Esophagus squamous epithelium (tissue), 4 donors: ENCODE measurements at regions not wholly inside any gene's neighbourhood (a gene's known extent, or its start where the extent isn't known, plus 50 kb on each side); places are given as distances from the start of the nearest gene placed in this dataset.

Source experiments
- POLR2A ChIP-seq, 4 donors: fragments of 450-650 bp; IDR thresholded peaks; one replicate each; pipeline ENCODE4 v1.6.1; 2017; ENCODE audit warnings: antibody characterized with exemption in 4 of 4, mild to moderate bottlenecking in 4 of 4, moderate library complexity in 3 of 4
- TF ChIP-seq, protein P1 (sequence below), 6 experiments: fragments of 450-650 bp in 4 of 6; fragments of 200-600 bp in 2 of 6; sonication (generic) in 2 of 6; IDR thresholded peaks; one replicate each; pipeline ENCODE4 v1.5.1; 2016 to 2019; ENCODE audit warnings: antibody characterized with exemption in 6 of 6, mild to moderate bottlenecking in 4 of 6, moderate library complexity in 4 of 6

DNA sequence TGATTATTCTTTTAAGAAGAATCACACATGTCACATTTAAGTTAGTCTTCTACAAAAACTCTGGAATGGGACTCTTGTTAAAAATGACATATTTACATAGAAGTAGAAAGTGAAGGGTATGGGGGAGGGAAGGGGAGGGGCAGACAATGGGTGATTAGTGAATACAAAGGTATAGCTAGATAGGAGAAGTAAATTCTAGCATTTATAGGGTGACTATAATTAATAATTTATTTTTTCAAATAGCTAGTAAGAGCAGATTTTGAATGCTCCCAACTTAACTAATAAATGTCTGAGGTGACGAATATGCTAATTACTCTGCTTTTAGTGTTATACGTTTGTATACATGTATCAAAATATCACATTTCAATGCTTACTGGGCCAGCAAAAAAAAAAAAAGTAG lies 59.4 kb downstream of the BLTP3B start:
- TF ChIP-seq, protein P1, sequence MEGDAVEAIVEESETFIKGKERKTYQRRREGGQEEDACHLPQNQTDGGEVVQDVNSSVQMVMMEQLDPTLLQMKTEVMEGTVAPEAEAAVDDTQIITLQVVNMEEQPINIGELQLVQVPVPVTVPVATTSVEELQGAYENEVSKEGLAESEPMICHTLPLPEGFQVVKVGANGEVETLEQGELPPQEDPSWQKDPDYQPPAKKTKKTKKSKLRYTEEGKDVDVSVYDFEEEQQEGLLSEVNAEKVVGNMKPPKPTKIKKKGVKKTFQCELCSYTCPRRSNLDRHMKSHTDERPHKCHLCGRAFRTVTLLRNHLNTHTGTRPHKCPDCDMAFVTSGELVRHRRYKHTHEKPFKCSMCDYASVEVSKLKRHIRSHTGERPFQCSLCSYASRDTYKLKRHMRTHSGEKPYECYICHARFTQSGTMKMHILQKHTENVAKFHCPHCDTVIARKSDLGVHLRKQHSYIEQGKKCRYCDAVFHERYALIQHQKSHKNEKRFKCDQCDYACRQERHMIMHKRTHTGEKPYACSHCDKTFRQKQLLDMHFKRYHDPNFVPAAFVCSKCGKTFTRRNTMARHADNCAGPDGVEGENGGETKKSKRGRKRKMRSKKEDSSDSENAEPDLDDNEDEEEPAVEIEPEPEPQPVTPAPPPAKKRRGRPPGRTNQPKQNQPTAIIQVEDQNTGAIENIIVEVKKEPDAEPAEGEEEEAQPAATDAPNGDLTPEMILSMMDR (IDR thresholded peaks at IDR 0.05): no peak
- no peak for TF ChIP-seq POLR2A (IDR thresholded peaks at IDR 0.05)
